OCI-LY7 (cell line): ENCODE measurements at regions not wholly inside any gene's neighbourhood (a gene's known extent, or its start where the extent isn't known, plus 50 kb on each side); places are given as distances from the start of the nearest gene placed in this dataset.

Experiments used
- CTCF ChIP-seq: fragments of 200-600 bp; sonication (generic); conservative IDR thresholded peaks from 2 replicates; pipeline ENCODE4 v1.5.1; 2014; ENCODE audit warnings: mild to moderate bottlenecking, antibody characterized with exemption, low read length, moderate library complexity, mixed read lengths
- EZH2phosphoT487 ChIP-seq: fragments of 200-600 bp; sonication (generic); IDR thresholded peaks from 2 replicates; pipeline ENCODE4 v1.6.1; 2018; ENCODE audit warnings: low read depth, borderline replicate concordance, mild to moderate bottlenecking, mixed run types, antibody characterized with exemption, low read length, moderate library complexity, mixed read lengths

- TF ChIP-seq CTCF (no peak), EZH2phosphoT487 (no peak)
Observed at GRCh38 chr2:163801486-163801885, 65.7 kb upstream of the FIGN start.
